ENCODE measurements at regions not wholly inside any gene's neighbourhood (a gene's known extent, or its start where the extent isn't known, plus 50 kb on each side); places are given as distances from the start of the nearest gene placed in this dataset.

GRCh38 chr3:27559381-27559780 is 75.2 kb upstream of the SLC4A7 start:
- no peak for TF ChIP-seq MAFK (IDR thresholded peaks at IDR 0.05; ENCODE audit: low read depth, low read length)
- TF ChIP-seq TAF1 (IDR thresholded peaks at IDR 0.05; ENCODE audit: low read depth, low read length), result no peak
- no peak for TF ChIP-seq RFX5 (IDR thresholded peaks at IDR 0.05; ENCODE audit: borderline replicate concordance, low read depth, low read length)
- TF ChIP-seq SAP30 (IDR thresholded peaks at IDR 0.05; ENCODE audit: insufficient read depth, insufficient replicate concordance, low read length), result no peak

Data from H1 (cell line).